ENCODE measurements at regions not wholly inside any gene's neighbourhood (a gene's known extent, or its start where the extent isn't known, plus 50 kb on each side); places are given as distances from the start of the nearest gene placed in this dataset.

GRCh38 chr2:234133004-234133403, 82.5 kb downstream of the SPP2 start:
- no peaks in the 10 kb centered on the region for H3K27me3 ChIP-seq (ENCODE audit: insufficient read depth, low read length)
- H2AFZ ChIP-seq (ENCODE audit: low read depth, low read length, poor library complexity, severe bottlenecking) = no peak overlapping the region
- H3K4me1 ChIP-seq (ENCODE audit: control insufficient read depth in 1 of 2, insufficient read depth in 2 of 2, low read length in 2 of 2) = peaks cover 8 to 28% of the 10 kb centered on the region in 2 experiments; a peak in 3 of 4 replicates
- H3K9me3 ChIP-seq (ENCODE audit: control insufficient read depth in 1 of 2, insufficient read depth in 1 of 2, low read depth in 1 of 2, low read length in 2 of 2) = no peaks in the 10 kb centered on the region
- ChIA-PET CTCF (no interaction called here), POLR2A (no interaction called here), RAD21 (ENCODE audit: low non-redundant PET in 1 of 2, low total read pairs in 2 of 2, uncharacterized antibody in 2 of 2, unreplicated experiment in 2 of 2) (no interaction called here)
- DNase-seq (ENCODE audit: low read depth, low spot score) = no peak
- H4K20me1 ChIP-seq (ENCODE audit: insufficient read depth) = no peaks in the 10 kb centered on the region
- no peaks in the 10 kb centered on the region for H3K79me2 ChIP-seq (ENCODE audit: insufficient read depth, low read length)
- no peak overlapping the region for H3K4me3 ChIP-seq (replicated peaks in 1 of 2; ENCODE audit: low read depth in 1 of 2, low read length in 2 of 2)
- no peaks in the 10 kb centered on the region for H3K9me2 ChIP-seq (ENCODE audit: insufficient read depth)
- no peak for ATAC-seq
- H3K27ac ChIP-seq (ENCODE audit: low read depth, low read length) = no peak overlapping the region
- no peak for TF ChIP-seq POLR2AphosphoS5 (IDR thresholded peaks at IDR 0.05; ENCODE audit: low read depth, low read length)
- H3K9ac ChIP-seq (ENCODE audit: low read length) = no peak overlapping the region
- no peak overlapping the region for H3K4me2 ChIP-seq (ENCODE audit: low read length)
- intact Hi-C loops (cut with micrococcal nuclease) = loop anchor here (10.0 kb wide), 1 partner anchor 292 kb away; no protein-coding TSS in a partner anchor
- no peaks in the 10 kb centered on the region for H3K36me3 ChIP-seq (ENCODE audit: control insufficient read depth in 1 of 2, insufficient read depth in 2 of 2, low read length in 2 of 2)
- no TSS peak for BruUV-seq (replicated peaks)

- Histone ChIP-seq H3K79me2 (ENCODE audit: insufficient read depth, low read length) (no peaks in the 10 kb centered on the region), H3K4me1 (ENCODE audit: control insufficient read depth in 1 of 2, insufficient read depth in 2 of 2, low read length in 2 of 2) (peaks cover 4 to 6% of the 10 kb centered on the region in 2 experiments; a peak in 3 of 4 replicates), H3K9me3 (ENCODE audit: control insufficient read depth in 1 of 2, insufficient read depth in 1 of 2, low read depth in 1 of 2, low read length in 2 of 2) (no peaks in the 10 kb centered on the region), H3K9ac (ENCODE audit: low read length) (no peak overlapping the region), H2AFZ (ENCODE audit: low read depth, low read length, poor library complexity, severe bottlenecking) (no peak overlapping the region), H3K4me2 (ENCODE audit: low read length) (no peak overlapping the region), H3K9me2 (ENCODE audit: insufficient read depth) (no peaks in the 10 kb centered on the region), H3K27ac (ENCODE audit: low read depth, low read length) (no peak overlapping the region), H3K27me3 (ENCODE audit: insufficient read depth, low read length) (no peaks in the 10 kb centered on the region), H3K4me3 (replicated peaks in 1 of 2; ENCODE audit: low read depth in 1 of 2, low read length in 2 of 2) (no peak overlapping the region), H4K20me1 (ENCODE audit: insufficient read depth) (no peaks in the 10 kb centered on the region), H3K36me3 (ENCODE audit: control insufficient read depth in 1 of 2, insufficient read depth in 2 of 2, low read length in 2 of 2) (no peaks in the 10 kb centered on the region)
- no TSS peak for BruUV-seq (replicated peaks)
- CTCF ChIA-PET = no interaction called here
- DNase-seq (ENCODE audit: low read depth, low spot score) (no peak), ATAC-seq (no peak)
- RAD21 ChIA-PET (ENCODE audit: low non-redundant PET in 1 of 2, low total read pairs in 2 of 2, uncharacterized antibody in 2 of 2, unreplicated experiment in 2 of 2) = no interaction called here
- intact Hi-C loops (cut with micrococcal nuclease) = loop anchor here (10.0 kb wide), 1 partner anchor 294 kb away; no protein-coding TSS in a partner anchor
- POLR2A ChIA-PET = no interaction called here
- TF ChIP-seq EZH2 (IDR thresholded peaks at IDR 0.05) (no peak), EZH2phosphoT487 (IDR thresholded peaks at IDR 0.05; ENCODE audit: borderline replicate concordance) (no peak), JUND (IDR thresholded peaks at IDR 0.05) (no peak), SP1 (IDR thresholded peaks at IDR 0.05; ENCODE audit: low read depth) (no peak), CEBPB (IDR thresholded peaks at IDR 0.05; ENCODE audit: low read depth) (no peak), YY1 (IDR thresholded peaks at IDR 0.05; ENCODE audit: extremely low read depth, insufficient replicate concordance, low read depth, low read length) (no peak), TCF7L2 (IDR thresholded peaks at IDR 0.05; ENCODE audit: borderline replicate concordance, extremely low read depth, insufficient read depth, insufficient read length) (no peak), EGR1 (IDR thresholded peaks at IDR 0.05; ENCODE audit: low read depth) (no peak), POLR2AphosphoS5 (IDR thresholded peaks at IDR 0.05; ENCODE audit: low read depth, low read length) (no peak), FOSL1 (IDR thresholded peaks at IDR 0.05; ENCODE audit: low read depth) (no peak), RAD21 (IDR thresholded peaks at IDR 0.05; ENCODE audit: low read depth) (no peak), ELF1 (IDR thresholded peaks at IDR 0.05; ENCODE audit: borderline replicate concordance, low read depth) (no peak), POLR2A (IDR thresholded peaks at IDR 0.05; ENCODE audit: borderline replicate concordance, extremely low read depth, insufficient read depth, insufficient read length) (no peak), SIN3A (IDR thresholded peaks at IDR 0.05; ENCODE audit: low read depth) (no peak), SRF (IDR thresholded peaks at IDR 0.05; ENCODE audit: low read depth) (no peak), REST (IDR thresholded peaks at IDR 0.05; ENCODE audit: low read depth) (no peak), CBX3 (IDR thresholded peaks at IDR 0.05; ENCODE audit: low read depth) (no peak), ZNF274 (IDR thresholded peaks at IDR 0.05; ENCODE audit: low read depth, low read length) (no peak), MAX (IDR thresholded peaks at IDR 0.05) (no peak)
These were observed 80.3 kb downstream of the SPP2 start for GRCh38 chr2:234130777-234131181.

Data from HCT116 (cell line).